GM12878 (cell line): ENCODE measurements at regions not wholly inside any gene's neighbourhood (a gene's known extent, or its start where the extent isn't known, plus 50 kb on each side); places are given as distances from the start of the nearest gene placed in this dataset.

Source experiments
- ATAC-seq: fragments of 200-7000 bp; cut with Tn5 transposase; 3 replicates; pipeline ENCODE4 v1.9.1; 2020; ENCODE audit warnings: mild to moderate bottlenecking, moderate library complexity
- BruUV-seq: library from RNA; stranded (reverse); fragments of 400-500 nt; replicated peaks from 2 replicates; lab custom pipeline; 2021; lab: Mats Ljungman, UMichigan
- CTCF ChIA-PET: fragments of 300-600 bp; sonication (Branson Sonifier 250); formaldehyde crosslinking; extraction: SDS; loops from one replicate; lab custom pipeline; 2021; ENCODE audit warnings: inconsistent platforms; lab: Yijun Ruan, JAX
- POLR2A ChIA-PET: fragments of 350-600 bp; formaldehyde crosslinking; extraction: SDS; loops from one replicate; lab custom pipeline; 2021; ENCODE audit warnings: inconsistent platforms; lab: Charles Lee
- RAD21 ChIA-PET: fragments of 300-600 bp; sonication (Branson Sonifier 250); formaldehyde crosslinking; loops from one replicate; lab custom pipeline; 2023; ENCODE audit warnings: antibody characterized with exemption; ENCODE audit not compliant: unreplicated experiment; lab: Charles Lee
- SMC1A ChIA-PET: fragments of 300-600 bp; sonication (Branson Sonifier 250); formaldehyde crosslinking; loops from one replicate; lab custom pipeline; 2023; ENCODE audit not compliant: unreplicated experiment, uncharacterized antibody; lab: Charles Lee
- DNase-seq: peaks from one replicate; pipeline ENCODE4 v3.0.0-alpha.2; 2011; ENCODE audit warnings: low read depth, low spot score
- FAIRE-seq: peaks from 3 replicates; lab custom pipeline; 2011; peaks lifted over from hg19 to GRCh38; lab: Jason Lieb, UNC
- H2AFZ ChIP-seq: 2 replicates; pipeline ENCODE4 v1.6.0; 2011; ENCODE audit warnings: low read depth, low read length, control low read depth; ENCODE audit not compliant: control insufficient read depth
- H3K27ac ChIP-seq: 2 replicates; pipeline ENCODE4 v1.5.1; 2011; ENCODE audit warnings: control low read depth; ENCODE audit not compliant: control insufficient read depth, insufficient read depth
- H3K27me3 ChIP-seq, 2 experiments: replicated peaks in 1 of 2; 2 replicates each; pipeline versions ENCODE4 v1.6.0 to v1.6.1; 2011; ENCODE audit warnings: low read length in 1 of 2; ENCODE audit not compliant: control insufficient read depth in 2 of 2, insufficient read depth in 2 of 2
- H3K36me3 ChIP-seq, 2 experiments: 2 replicates each; pipeline ENCODE4 v1.5.1; 2011; ENCODE audit warnings: low read length in 1 of 2; ENCODE audit not compliant: control insufficient read depth in 2 of 2, insufficient read depth in 2 of 2
- H3K4me1 ChIP-seq: 2 replicates; pipeline ENCODE4 v1.6.1; 2011; ENCODE audit warnings: mild to moderate bottlenecking, low read length, moderate library complexity, mixed read lengths; ENCODE audit not compliant: control insufficient read depth, insufficient read depth
- H3K4me2 ChIP-seq: 2 replicates; pipeline ENCODE4 v1.6.0; 2011; ENCODE audit warnings: control low read depth; ENCODE audit not compliant: control insufficient read depth, insufficient read depth
- H3K4me3 ChIP-seq: fragments of 200-600 bp; sonication (generic); 2 replicates; pipeline ENCODE4 v1.5.1; 2016
- H3K79me2 ChIP-seq: 2 replicates; pipeline ENCODE4 v1.6.0; 2011; ENCODE audit warnings: low read length; ENCODE audit not compliant: control insufficient read depth, insufficient read depth
- H3K9ac ChIP-seq: 2 replicates; pipeline ENCODE4 v1.8.0; 2011; ENCODE audit warnings: low read length, control low read depth, mixed read lengths; ENCODE audit not compliant: control insufficient read depth, insufficient read depth
- H3K9me3 ChIP-seq: replicated peaks from 3 replicates; pipeline ENCODE4 v1.5.1; 2011; ENCODE audit warnings: mild to moderate bottlenecking, low read length; ENCODE audit not compliant: control insufficient read depth, insufficient read depth
- H4K20me1 ChIP-seq: 2 replicates; pipeline ENCODE4 v1.6.0; 2011; ENCODE audit not compliant: control insufficient read depth, insufficient read depth
- ASH2L ChIP-seq: fragments of 300-600, 200-600 bp; sonication (generic); IDR thresholded peaks from 2 replicates; pipeline ENCODE4 v1.6.1; 2017; ENCODE audit warnings: low read depth, mild to moderate bottlenecking, borderline replicate concordance
- NKRF ChIP-seq: fragments of 450-650 bp; conservative IDR thresholded peaks from 2 replicates; pipeline ENCODE4 v1.6.1; 2017; ENCODE audit warnings: mild to moderate bottlenecking, moderate library complexity
- RUNX3 ChIP-seq: IDR thresholded peaks from 2 replicates; pipeline ENCODE4 v1.6.1; 2012; ENCODE audit warnings: low read length, inconsistent platforms
- SMAD5 ChIP-seq: IDR thresholded peaks from 2 replicates; pipeline ENCODE4 v1.6.1; 2016; ENCODE audit warnings: antibody characterized with exemption, low read depth
- SUZ12 ChIP-seq: fragments of 200-600 bp; sonication (generic); IDR thresholded peaks from one replicate; pipeline ENCODE4 v1.6.1; 2018; ENCODE audit warnings: antibody characterized with exemption, mild to moderate bottlenecking; ENCODE audit not compliant: unreplicated experiment
- YY1 ChIP-seq: IDR thresholded peaks from 2 replicates; pipeline ENCODE4 v1.6.1; 2011; ENCODE audit warnings: low read depth, mild to moderate bottlenecking, low read length
- WGBS: methylation state at CpG from one replicate; pipeline ENCODE4 v1.1.6; 2016; ENCODE audit warnings: low lambda C conversion rate; ENCODE audit not compliant: insufficient replicate concordance, insufficient coverage; ENCODE audit errors: missing lambda C conversion rate; 5-methylcytosine and 5-hydroxymethylcytosine counted together
- in situ Hi-C: fragments of 300-500 bp; cut with MboI; formaldehyde crosslinking; loops from 9 replicates; pipeline ENCODE4 v1.14.3; 2018; ENCODE audit warnings: mixed read lengths
- intact Hi-C: fragments of 100-400 bp; cut with micrococcal nuclease; formaldehyde crosslinking; loops from one replicate; pipeline ENCODE4 v1.14.2; 2022; ENCODE audit not compliant: unreplicated experiment
- TF ChIP-seq, protein P1 (sequence below): fragments of 450-650 bp; IDR thresholded peaks from 2 replicates; pipeline ENCODE4 v1.6.1; 2017; ENCODE audit warnings: low read depth, mild to moderate bottlenecking, moderate library complexity
- TF ChIP-seq, protein P2 (sequence below): IDR thresholded peaks from 2 replicates; pipeline ENCODE4 v1.6.1; 2011; ENCODE audit warnings: borderline replicate concordance, low read depth, mild to moderate bottlenecking, moderate library complexity, mixed read lengths, low read length; ENCODE audit not compliant: insufficient read depth; ENCODE audit errors: extremely low read length

- WGBS = 50% methylated on average over 1 of the region's 2 CpGs
Measured at GRCh38 chr16:10242097-10242496, 59.9 kb upstream of the GRIN2A start.

More at GRCh38 chr16:10242097-10242496, 59.9 kb upstream of the GRIN2A start:
- DNase-seq = no peak
- no peaks in the 10 kb centered on the region for H3K36me3 ChIP-seq
- TF ChIP-seq ASH2L (no peak), SMAD5 (no peak), NKRF (no peak), RUNX3 (no peak), YY1 (no peak), SUZ12 (no peak)
- TF ChIP-seq, protein P1, sequence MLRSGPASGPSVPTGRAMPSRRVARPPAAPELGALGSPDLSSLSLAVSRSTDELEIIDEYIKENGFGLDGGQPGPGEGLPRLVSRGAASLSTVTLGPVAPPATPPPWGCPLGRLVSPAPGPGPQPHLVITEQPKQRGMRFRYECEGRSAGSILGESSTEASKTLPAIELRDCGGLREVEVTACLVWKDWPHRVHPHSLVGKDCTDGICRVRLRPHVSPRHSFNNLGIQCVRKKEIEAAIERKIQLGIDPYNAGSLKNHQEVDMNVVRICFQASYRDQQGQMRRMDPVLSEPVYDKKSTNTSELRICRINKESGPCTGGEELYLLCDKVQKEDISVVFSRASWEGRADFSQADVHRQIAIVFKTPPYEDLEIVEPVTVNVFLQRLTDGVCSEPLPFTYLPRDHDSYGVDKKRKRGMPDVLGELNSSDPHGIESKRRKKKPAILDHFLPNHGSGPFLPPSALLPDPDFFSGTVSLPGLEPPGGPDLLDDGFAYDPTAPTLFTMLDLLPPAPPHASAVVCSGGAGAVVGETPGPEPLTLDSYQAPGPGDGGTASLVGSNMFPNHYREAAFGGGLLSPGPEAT = no peak
- TF ChIP-seq, protein P2, sequence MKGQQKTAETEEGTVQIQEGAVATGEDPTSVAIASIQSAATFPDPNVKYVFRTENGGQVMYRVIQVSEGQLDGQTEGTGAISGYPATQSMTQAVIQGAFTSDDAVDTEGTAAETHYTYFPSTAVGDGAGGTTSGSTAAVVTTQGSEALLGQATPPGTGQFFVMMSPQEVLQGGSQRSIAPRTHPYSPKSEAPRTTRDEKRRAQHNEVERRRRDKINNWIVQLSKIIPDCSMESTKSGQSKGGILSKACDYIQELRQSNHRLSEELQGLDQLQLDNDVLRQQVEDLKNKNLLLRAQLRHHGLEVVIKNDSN = no peak
- no peak for FAIRE-seq
- H3K4me2 ChIP-seq = no peak overlapping the region
- H3K9me3 ChIP-seq = no peaks in the 10 kb centered on the region
- ATAC-seq = no peak
- H3K27ac ChIP-seq = no peak overlapping the region
- no peaks in the 10 kb centered on the region for H4K20me1 ChIP-seq
- no peak overlapping the region for H3K4me3 ChIP-seq
- H3K9ac ChIP-seq = no peak overlapping the region
- in situ Hi-C loops = no loop called here
- BruUV-seq = no TSS peak
- no peaks in the 10 kb centered on the region for H3K79me2 ChIP-seq
- RAD21 ChIA-PET = interaction anchor here (1.1 to 1.2 kb wide), 2 partner anchors 27 to 37 kb away, joined by 3 to 5 read pairs; no protein-coding TSS in a partner anchor
- intact Hi-C loops = no loop called here
- CTCF ChIA-PET = no interaction called here
- H3K27me3 ChIP-seq = no peaks in the 10 kb centered on the region
- POLR2A ChIA-PET = no interaction called here
- no peak overlapping the region for H2AFZ ChIP-seq
- SMC1A ChIA-PET = interaction anchor here (2.0 to 2.6 kb wide), 2 partner anchors 15 to 268 kb away, joined by 5 to 8 read pairs; no protein-coding TSS in a partner anchor
- peaks cover 5% of the 10 kb centered on the region; the same call in 1 of the 2 replicates for H3K4me1 ChIP-seq
